Thymus (tissue), 11 donors: ENCODE measurements at regions not wholly inside any gene's neighbourhood (a gene's known extent, or its start where the extent isn't known, plus 50 kb on each side); places are given as distances from the start of the nearest gene placed in this dataset.
A peak's percentile ranks its signal among the peaks of the same experiment; 100 is the strongest.
"Not testable (repeated sequence)": the region's sequence is repeated elsewhere in the genome, so short reads cannot be mapped to it uniquely, and the experiment has no call there.

Source experiments
- DNase-seq, 9 donors: peaks; one replicate each; pipeline ENCODE4 v3.0.0-alpha.2; 2013; ENCODE audit warnings: low spot score in 9 of 9, low read depth in 6 of 9, missing footprints in 1 of 9
- H3K27ac ChIP-seq, 2 donors: one replicate each; pipeline ENCODE4 v1.5.1; 2013; ENCODE audit warnings: control low read depth in 1 of 2, low read depth in 1 of 2, low read length in 1 of 2, mild to moderate bottlenecking in 1 of 2, moderate library complexity in 1 of 2
- H3K27me3 ChIP-seq, 2 donors: one replicate each; pipeline ENCODE4 v1.5.1; 2013; ENCODE audit warnings: low read length in 1 of 2; ENCODE audit not compliant: control insufficient read depth in 2 of 2, insufficient read depth in 1 of 2
- H3K36me3 ChIP-seq, 2 donors: one replicate each; pipeline ENCODE4 v1.5.1; 2013; ENCODE audit warnings: low read length in 1 of 2, mild to moderate bottlenecking in 1 of 2, moderate library complexity in 1 of 2; ENCODE audit not compliant: control insufficient read depth in 2 of 2, insufficient read depth in 2 of 2
- H3K4me1 ChIP-seq, 2 donors: one replicate each; pipeline ENCODE4 v1.5.1; 2013; ENCODE audit warnings: low read length in 2 of 2; ENCODE audit not compliant: control insufficient read depth in 2 of 2, insufficient read depth in 2 of 2
- H3K4me3 ChIP-seq, 2 donors: one replicate each; pipeline ENCODE4 v1.5.1; 2013; ENCODE audit warnings: low read length in 2 of 2, control low read depth in 1 of 2, mild to moderate bottlenecking in 1 of 2
- H3K9me3 ChIP-seq, 2 donors: one replicate each; pipeline ENCODE4 v1.5.1; 2013; ENCODE audit warnings: low read length in 1 of 2, mild to moderate bottlenecking in 1 of 2; ENCODE audit not compliant: control insufficient read depth in 2 of 2, insufficient read depth in 1 of 2
- WGBS: extraction: QIAGEN DNeasy Blood & Tissue Kit; methylation state at CpG from one replicate; pipeline ENCODE4 v1.1.7; 2013; 5-methylcytosine and 5-hydroxymethylcytosine counted together
- donor health status: healthy.

DNA sequence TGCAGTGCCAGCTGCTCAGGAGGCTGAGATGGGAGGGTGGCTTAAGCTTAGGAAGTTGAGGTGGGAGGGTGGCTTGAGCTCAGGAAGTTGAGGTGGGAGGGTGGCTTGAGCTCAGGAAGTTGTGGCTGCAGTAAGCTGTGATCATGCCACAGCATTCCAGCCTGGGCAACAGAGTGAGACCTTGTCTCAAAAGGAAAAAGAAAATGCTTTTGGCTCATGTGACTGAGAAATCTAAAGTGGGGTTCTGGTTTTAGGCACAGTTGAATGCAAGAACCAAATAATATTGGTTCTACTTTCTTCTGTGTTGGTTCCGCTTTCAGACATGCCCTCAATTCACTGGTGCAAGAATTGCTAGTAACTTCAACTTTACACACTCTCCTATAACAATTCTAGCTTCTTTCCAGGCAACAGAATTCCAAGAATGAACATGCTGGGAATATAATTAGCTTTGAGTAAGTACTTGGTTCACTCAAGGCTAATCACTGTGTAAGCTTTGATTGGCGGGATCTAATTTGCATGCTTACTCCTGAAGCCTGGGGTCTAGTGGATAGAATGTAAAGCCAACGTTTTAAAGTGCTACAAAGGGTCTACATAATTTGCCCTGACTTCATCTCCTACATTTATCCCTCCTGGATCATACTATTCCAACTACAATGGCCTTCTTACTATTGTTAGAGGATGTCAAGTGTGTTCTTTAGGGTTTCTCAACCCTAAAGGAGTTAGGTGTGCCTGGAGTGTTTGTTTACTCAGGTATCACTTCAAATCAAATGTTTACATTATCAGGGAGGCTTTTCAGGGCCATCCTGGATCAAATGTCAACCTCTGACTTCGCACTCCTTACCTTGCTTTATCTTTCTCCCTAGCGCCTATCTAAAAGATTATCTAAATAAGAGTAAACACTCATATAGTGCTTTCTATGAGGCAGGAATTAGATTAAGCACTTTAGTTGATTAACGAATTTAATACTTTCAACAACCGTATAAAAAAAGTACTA is 115.1 kb downstream of the SLC16A1 start:
- Histone ChIP-seq H3K27me3 (no peaks in the 10 kb centered on the region), H3K36me3 (no peaks in the 10 kb centered on the region), H3K4me1 (peaks cover 3 to 5% of the 10 kb centered on the region in 2 donors), H3K9me3 (no peaks in the 10 kb centered on the region), H3K27ac (no peak overlapping the region), H3K4me3 (no peak overlapping the region)
- 65% methylated on average over 7 of the region's 7 CpGs for WGBS
- peak in 2 of 9 donors; percentile 10 to 18 for DNase-seq

DNA sequence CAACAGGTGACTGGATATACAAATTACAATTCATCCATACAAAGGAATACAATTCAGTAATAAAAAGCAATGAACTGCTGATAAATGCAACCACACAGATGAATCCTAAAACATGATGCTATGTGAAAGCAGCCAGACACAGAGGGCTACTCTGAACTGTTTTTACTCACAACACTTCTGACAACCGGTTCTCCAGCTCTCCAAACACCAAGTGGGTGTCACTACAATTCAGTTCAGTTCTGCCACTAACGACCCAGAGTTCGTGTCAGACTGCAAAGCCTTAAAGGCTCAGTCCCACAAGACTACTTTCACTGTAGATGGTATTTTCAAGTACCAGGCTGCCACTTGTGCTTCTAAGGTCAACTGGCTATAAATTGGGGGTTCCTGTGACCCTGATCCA is 119.4 kb downstream of the SLC16A1 start:
- Histone ChIP-seq H3K4me3 (no peak overlapping the region), H3K9me3 (no peaks in the 10 kb centered on the region), H3K4me1 (peaks cover 3 to 5% of the 10 kb centered on the region in 2 donors), H3K27me3 (no peaks in the 10 kb centered on the region), H3K27ac (no peak overlapping the region), H3K36me3 (no peaks in the 10 kb centered on the region)
- DNase-seq = no peak
- WGBS = 87% methylated on average over 3 of the region's 3 CpGs

DNA sequence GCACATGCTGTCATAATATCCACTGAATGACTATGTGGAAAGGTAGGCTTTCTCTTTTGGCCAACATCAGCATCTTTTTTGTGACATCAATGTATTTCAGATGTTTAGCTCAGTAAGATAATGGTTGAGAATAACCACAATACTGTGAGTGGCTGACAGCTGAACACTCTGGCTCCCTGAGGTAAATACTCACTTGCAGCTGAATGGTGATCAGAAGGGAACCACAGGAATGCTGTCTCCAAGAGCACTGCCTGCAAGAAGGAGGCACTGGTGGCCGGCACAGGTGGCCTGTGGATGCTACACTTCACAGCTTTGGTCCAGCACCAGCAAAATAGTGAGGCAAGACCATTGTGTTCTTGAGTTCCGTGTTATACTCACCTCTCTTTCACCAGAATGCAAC is 118.7 kb upstream of the PPM1J start:
- Histone ChIP-seq H3K36me3 (no peaks in the 10 kb centered on the region), H3K27me3 (no peaks in the 10 kb centered on the region), H3K9me3 (no peaks in the 10 kb centered on the region), H3K27ac (no peak overlapping the region), H3K4me3 (no peak overlapping the region), H3K4me1 (no peaks in the 10 kb centered on the region)
- 93% methylated on average over 2 of the region's 2 CpGs for WGBS
- no peak for DNase-seq

DNA sequence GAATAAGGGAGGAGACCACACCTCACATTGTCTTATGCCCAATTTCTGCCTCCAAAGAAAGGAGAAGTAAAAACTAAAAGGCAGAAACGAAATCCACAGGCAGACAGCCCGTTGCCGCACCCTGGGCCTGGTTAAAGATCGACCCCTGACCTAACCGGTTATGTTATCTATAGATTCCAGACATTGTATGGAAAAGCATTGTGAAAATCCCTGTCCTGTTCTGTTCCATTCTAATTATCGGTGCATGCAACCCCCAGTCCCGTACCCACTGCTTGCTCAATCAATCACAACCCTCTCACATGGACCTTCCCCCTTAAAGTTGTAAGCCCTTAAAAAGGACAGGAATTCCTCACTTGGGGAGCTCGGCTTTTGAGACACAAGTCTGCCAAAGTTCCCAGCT is 117.1 kb upstream of the PPM1J start:
- H3K4me3 ChIP-seq, DNase-seq, H3K4me1 ChIP-seq, H3K27ac ChIP-seq, H3K9me3 ChIP-seq, H3K27me3 ChIP-seq, H3K36me3 ChIP-seq: not testable (repeated sequence)
- 95% methylated on average over 8 of the region's 8 CpGs for WGBS

DNA sequence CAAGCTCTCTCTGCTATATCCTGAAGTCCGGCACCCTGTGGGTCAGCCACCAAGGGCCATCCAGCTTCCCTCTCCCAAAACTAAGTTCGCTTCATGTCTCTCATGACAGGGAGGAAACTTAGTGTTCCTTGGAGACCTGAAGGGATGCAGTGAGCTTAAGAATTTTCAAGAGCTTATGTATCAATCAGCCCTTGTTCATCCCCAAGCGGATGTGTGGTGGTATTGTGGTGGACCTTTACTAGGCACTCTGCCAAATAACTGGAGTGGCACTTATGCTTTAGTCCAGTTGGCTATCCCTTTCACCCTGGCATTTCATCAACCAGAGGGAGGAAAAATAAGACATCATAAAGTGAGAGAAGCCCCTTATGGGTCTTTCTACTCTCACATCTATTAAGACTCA is 114.6 kb upstream of the PPM1J start:
- not testable (repeated sequence) for H3K27ac ChIP-seq, DNase-seq, H3K9me3 ChIP-seq, H3K4me1 ChIP-seq, H3K27me3 ChIP-seq, H3K4me3 ChIP-seq, H3K36me3 ChIP-seq
- WGBS = 99% methylated on average over 3 of the region's 3 CpGs

DNA sequence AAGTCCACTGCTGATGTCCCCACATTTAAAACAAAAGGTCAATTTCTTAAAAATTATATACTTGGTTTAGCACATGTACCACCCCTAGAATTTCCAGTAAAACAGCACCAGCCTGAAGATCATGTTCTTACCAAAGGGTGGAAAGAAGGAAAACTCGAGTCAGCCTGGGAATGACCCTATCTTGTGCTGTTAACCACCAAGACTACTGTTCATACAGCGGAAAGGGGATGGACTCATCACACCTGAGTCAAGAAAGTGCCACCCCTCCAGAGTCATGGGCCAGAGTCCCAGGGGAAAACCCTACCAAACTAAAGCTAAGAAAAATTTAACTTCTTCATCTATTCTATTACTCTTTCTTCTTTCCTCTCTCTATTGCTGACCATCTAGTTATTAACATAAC is 113.6 kb upstream of the PPM1J start:
- 92% methylated on average over 2 of the region's 2 CpGs for WGBS
- no peak overlapping the region for H3K4me3 ChIP-seq

DNA sequence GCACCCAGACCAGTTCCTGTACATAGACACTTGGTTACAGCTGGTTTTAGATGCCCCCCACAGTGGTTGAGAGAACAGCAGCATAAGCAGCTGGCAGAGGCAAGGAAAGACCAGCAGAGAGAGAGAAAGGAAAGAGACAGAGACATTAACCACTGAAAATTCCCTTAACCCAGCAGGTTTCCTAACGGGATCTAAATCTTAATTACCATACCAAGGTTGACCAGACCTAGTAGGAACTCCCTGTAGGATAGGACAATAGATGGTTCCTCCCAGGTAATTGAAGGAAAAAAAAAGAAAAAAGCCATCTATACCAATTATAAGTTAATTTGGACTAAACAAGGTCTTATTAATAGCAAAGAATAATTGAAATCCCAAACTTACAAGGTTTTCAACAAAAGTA is 112.3 kb upstream of the PPM1J start:
- H3K4me1 ChIP-seq, H3K27me3 ChIP-seq, DNase-seq, H3K4me3 ChIP-seq, H3K36me3 ChIP-seq, H3K27ac ChIP-seq, H3K9me3 ChIP-seq: not testable (repeated sequence)
- WGBS = 95% methylated on average over 1 of the region's 1 CpG

More for the DNA sequence above, 113.6 kb upstream of the PPM1J start:
- H3K27ac ChIP-seq = no peak overlapping the region
- no peaks in the 10 kb centered on the region for H3K4me1 ChIP-seq
- no peak for DNase-seq
- no peaks in the 10 kb centered on the region for H3K27me3 ChIP-seq
- no peaks in the 10 kb centered on the region for H3K9me3 ChIP-seq
- no peaks in the 10 kb centered on the region for H3K36me3 ChIP-seq

DNA sequence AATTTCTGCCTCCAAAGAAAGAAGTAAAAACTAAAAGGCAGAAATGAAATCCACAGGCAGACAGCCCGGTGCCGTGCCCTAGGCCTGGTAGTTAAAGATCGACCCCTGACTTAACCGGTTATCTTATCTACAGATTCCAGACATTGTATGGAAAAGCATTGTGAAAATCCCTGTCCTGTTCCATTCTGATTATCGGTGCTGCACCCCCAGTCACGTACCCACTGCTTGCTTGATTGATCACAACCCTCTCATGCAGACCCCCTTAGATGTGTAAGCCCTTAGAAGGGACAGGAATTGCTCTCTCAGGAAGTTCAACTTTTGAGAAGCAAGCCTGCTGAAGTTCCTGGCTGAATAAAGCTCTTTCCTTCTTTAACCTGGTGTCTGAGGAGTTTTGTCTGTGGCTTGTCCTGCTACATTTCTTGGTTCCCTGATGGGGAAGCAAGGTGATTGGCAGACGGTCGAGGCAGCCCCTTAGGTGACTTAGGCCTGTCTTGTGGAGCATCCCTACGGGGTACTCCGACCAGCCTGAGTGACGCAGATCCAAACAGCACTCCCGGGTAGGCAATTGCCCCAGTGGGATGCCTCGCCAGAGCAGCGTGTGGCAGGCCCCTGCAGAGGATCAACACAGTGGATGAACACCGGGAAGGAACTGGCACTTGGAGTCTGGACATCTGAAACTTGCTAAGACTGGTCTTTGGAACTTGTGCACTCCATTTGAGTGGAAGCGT is 111.2 kb upstream of the PPM1J start:
- WGBS = 96% methylated on average over 16 of the region's 16 CpGs
- Histone ChIP-seq H3K4me1 (no peaks in the 10 kb centered on the region), H3K27me3 (no peaks in the 10 kb centered on the region), H3K27ac (no peak overlapping the region), H3K9me3 (no peaks in the 10 kb centered on the region), H3K4me3 (no peak overlapping the region), H3K36me3 (no peaks in the 10 kb centered on the region)
- DNase-seq = no peak

DNA sequence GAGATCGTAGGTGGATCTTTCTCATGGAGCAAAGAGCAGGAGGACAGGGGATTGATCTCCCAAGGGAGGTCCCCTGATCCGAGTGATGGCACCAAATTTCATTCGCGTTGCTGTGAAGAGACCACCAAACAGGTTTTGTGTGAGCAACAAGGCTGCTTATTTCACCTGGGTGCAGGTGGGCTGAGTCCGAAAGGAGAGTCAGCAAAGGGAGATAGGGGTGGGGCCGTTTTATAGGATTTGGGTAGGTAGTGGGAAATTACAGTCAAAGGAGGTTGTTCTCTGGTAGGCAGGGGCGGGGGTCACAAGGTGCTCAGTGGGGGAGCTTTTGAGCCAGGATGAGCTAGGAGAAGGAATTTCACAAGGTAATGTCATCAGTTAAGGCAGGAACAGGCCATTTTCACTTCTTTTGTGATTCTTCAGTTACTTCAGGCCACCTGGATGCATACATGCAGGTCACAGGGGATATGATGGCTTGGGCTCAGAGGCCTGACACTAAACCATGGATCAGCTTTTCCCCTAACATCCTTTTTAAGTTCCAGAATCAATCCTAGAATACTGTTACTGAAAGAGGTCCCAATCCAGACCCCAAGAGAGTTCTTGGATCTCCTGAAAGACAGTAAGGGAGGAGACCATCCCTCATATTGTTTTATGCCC is 110.6 kb upstream of the PPM1J start:
- DNase-seq, H3K9me3 ChIP-seq: not testable (repeated sequence)
- WGBS = 95% methylated on average over 7 of the region's 7 CpGs

More for the DNA sequence above, 110.6 kb upstream of the PPM1J start:
- not testable (repeated sequence) for H3K27ac ChIP-seq, H3K4me3 ChIP-seq, H3K36me3 ChIP-seq, H3K27me3 ChIP-seq, H3K4me1 ChIP-seq
